LoVo (cell line): ENCODE measurements at regions not wholly inside any gene's neighbourhood (a gene's known extent, or its start where the extent isn't known, plus 50 kb on each side); places are given as distances from the start of the nearest gene placed in this dataset.

ENCODE experiments used
- DNase-seq: peaks from one replicate; pipeline ENCODE4 v3.0.0-alpha.2; 2016; ENCODE audit warnings: low spot score

GRCh38 chr1:30329802-30330557 is 393.4 kb downstream of the MATN1 start:
- no peak for DNase-seq

- DNase-seq: no peak
Observed at GRCh38 chr1:30329263-30329753, 394.1 kb downstream of the MATN1 start.

GRCh38 chr1:30328401-30329262 is 394.8 kb downstream of the MATN1 start:
- DNase-seq: no peak

- no peak for DNase-seq
Observed at GRCh38 chr1:30328100-30328370, 395.4 kb downstream of the MATN1 start.

- no peak for DNase-seq
Observed at GRCh38 chr1:30327370-30328099, 395.9 kb downstream of the MATN1 start.

GRCh38 chr1:30325999-30326398 is 397.4 kb downstream of the MATN1 start:
- DNase-seq: no peak

GRCh38 chr1:30325085-30325935 is 398.1 kb downstream of the MATN1 start:
- no peak for DNase-seq

GRCh38 chr1:30324251-30325084 is 398.9 kb downstream of the MATN1 start:
- DNase-seq: no peak

- no peak for DNase-seq
Observed at GRCh38 chr1:30323841-30324240, 399.5 kb downstream of the MATN1 start.

GRCh38 chr1:30323352-30323751 is 400.0 kb downstream of the MATN1 start:
- no peak for DNase-seq

- DNase-seq: no peak
Observed at GRCh38 chr1:30322859-30323257, 400.5 kb downstream of the MATN1 start.

GRCh38 chr1:30321996-30322858 is 401.2 kb downstream of the MATN1 start:
- no peak for DNase-seq

GRCh38 chr1:30321246-30321910 is 402.0 kb downstream of the MATN1 start:
- no peak for DNase-seq

- no peak for DNase-seq
Observed at GRCh38 chr1:30320581-30320890, 402.8 kb downstream of the MATN1 start.

GRCh38 chr1:30319765-30320580 is 403.4 kb downstream of the MATN1 start:
- no peak for DNase-seq

- DNase-seq: no peak
Observed at GRCh38 chr1:30318864-30319718, 404.3 kb downstream of the MATN1 start.

- DNase-seq: no peak
Observed at GRCh38 chr1:30318413-30318812, 405.0 kb downstream of the MATN1 start.

- no peak for DNase-seq
Observed at GRCh38 chr1:30317921-30318320, 405.5 kb downstream of the MATN1 start.
